ENCODE measurements at regions not wholly inside any gene's neighbourhood (a gene's known extent, or its start where the extent isn't known, plus 50 kb on each side); places are given as distances from the start of the nearest gene placed in this dataset.

DNA sequence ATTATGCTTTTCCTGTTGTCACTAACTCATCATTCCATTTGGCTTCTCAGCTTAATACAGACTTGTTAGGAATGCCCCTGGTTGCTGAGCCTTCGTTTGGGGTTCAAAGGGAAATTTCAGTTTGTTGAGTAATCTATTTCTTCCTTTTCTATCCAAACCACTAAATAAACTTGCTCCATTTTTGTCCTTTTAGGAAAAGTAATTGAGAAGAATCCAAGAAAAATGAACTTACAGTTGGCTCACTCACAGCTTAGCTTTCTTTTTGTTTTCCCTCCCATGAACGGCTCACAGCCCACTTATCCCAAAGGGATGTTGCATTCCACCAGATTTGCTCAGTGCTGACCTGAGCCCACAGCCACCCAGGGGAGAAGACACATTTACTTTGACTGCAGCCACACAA, 73.9 kb downstream of the SOX11 start:
- in situ Hi-C loops (cut with HindIII; ENCODE audit: low pct_unique_long_range_greater_than_20kb, low sequenced_read_pairs): no loop called here
- ATAC-seq: no peak

GRCh38 chr2:5766561-5766960, 74.4 kb downstream of the SOX11 start:
- Histone ChIP-seq H3K27ac (ENCODE audit: low read length) (no peak overlapping the region), H3K4me3 (ENCODE audit: low read depth in 2 of 2, low read length in 2 of 2) (no peak overlapping the region), H3K9me3 (ENCODE audit: control insufficient read depth, insufficient read depth, low read depth, low read length) (no peaks in the 10 kb centered on the region), H3K27me3 (ENCODE audit: control insufficient read depth, insufficient read depth, low read length) (no peaks in the 10 kb centered on the region), H3K4me1 (ENCODE audit: control insufficient read depth, insufficient read depth, low read length) (no peaks in the 10 kb centered on the region), H3K36me3 (ENCODE audit: control insufficient read depth, insufficient read depth, low read length) (no peaks in the 10 kb centered on the region)
- no TSS peak for BruUV-seq (replicated peaks)
- POLR2A ChIA-PET: no interaction called here
- TF ChIP-seq TCF7L2 (IDR thresholded peaks at IDR 0.05; ENCODE audit: low read depth, low read length) (no peak), POLR2AphosphoS5 (IDR thresholded peaks at IDR 0.05; ENCODE audit: low read depth, low read length) (no peak), REST (IDR thresholded peaks at IDR 0.05; ENCODE audit: insufficient read depth in 1 of 2, low read depth in 2 of 2, low read length in 1 of 2) (no peak), SIN3A (IDR thresholded peaks at IDR 0.05; ENCODE audit: borderline replicate concordance, insufficient read depth, low read depth, low read length) (no peak), CTCF (IDR thresholded peaks at IDR 0.05) (no peak)
- ATAC-seq (no peak), DNase-seq (ENCODE audit: low read depth, low spot score) (no peak)
- intact Hi-C loops (cut with micrococcal nuclease; ENCODE audit: unreplicated experiment): no loop called here
- CTCF ChIA-PET: no interaction called here
- in situ Hi-C loops (cut with HindIII; ENCODE audit: low pct_unique_long_range_greater_than_20kb, low sequenced_read_pairs): no loop called here

More for the DNA sequence above, 73.9 kb downstream of the SOX11 start:
- ChIA-PET CTCF (no interaction called here), POLR2A (no interaction called here)
- no peak overlapping the region for H3K4me3 ChIP-seq (ENCODE audit: low read depth in 2 of 2, low read length in 2 of 2)
- BruUV-seq (replicated peaks): no TSS peak
- H3K4me1 ChIP-seq (ENCODE audit: control insufficient read depth, insufficient read depth, low read length): no peaks in the 10 kb centered on the region
- no peak overlapping the region for H3K27ac ChIP-seq (ENCODE audit: low read length)
- H3K36me3 ChIP-seq (ENCODE audit: control insufficient read depth, insufficient read depth, low read length): no peaks in the 10 kb centered on the region
- no peak for TF ChIP-seq SIN3A (IDR thresholded peaks at IDR 0.05; ENCODE audit: borderline replicate concordance, insufficient read depth, low read depth, low read length)
- no peak for TF ChIP-seq POLR2AphosphoS5 (IDR thresholded peaks at IDR 0.05; ENCODE audit: low read depth, low read length)
- TF ChIP-seq REST (IDR thresholded peaks at IDR 0.05; ENCODE audit: insufficient read depth in 1 of 2, low read depth in 2 of 2, low read length in 1 of 2): no peak
- no peak for TF ChIP-seq CTCF (IDR thresholded peaks at IDR 0.05)
- TF ChIP-seq TCF7L2 (IDR thresholded peaks at IDR 0.05; ENCODE audit: low read depth, low read length): no peak
- intact Hi-C loops (cut with micrococcal nuclease; ENCODE audit: unreplicated experiment): no loop called here
- no peaks in the 10 kb centered on the region for H3K27me3 ChIP-seq (ENCODE audit: control insufficient read depth, insufficient read depth, low read length)
- H3K9me3 ChIP-seq (ENCODE audit: control insufficient read depth, insufficient read depth, low read depth, low read length): no peaks in the 10 kb centered on the region
- DNase-seq (ENCODE audit: low read depth, low spot score): no peak
